HUES48 (cell line): ENCODE measurements at regions not wholly inside any gene's neighbourhood (a gene's known extent, or its start where the extent isn't known, plus 50 kb on each side); places are given as distances from the start of the nearest gene placed in this dataset.
"Not testable (repeated sequence)": the region's sequence is repeated elsewhere in the genome, so short reads cannot be mapped to it uniquely, and the experiment has no call there.

Experiments
- H3K27ac ChIP-seq: one replicate; pipeline ENCODE4 v1.7.0; 2013; ENCODE audit warnings: low read depth, low read length, inconsistent platforms
- H3K27me3 ChIP-seq: 2 replicates; pipeline ENCODE4 v1.6.1; 2013; ENCODE audit warnings: mild to moderate bottlenecking, low read length; ENCODE audit not compliant: control insufficient read depth, insufficient read depth
- H3K36me3 ChIP-seq: 2 replicates; pipeline ENCODE4 v1.6.1; 2013; ENCODE audit warnings: low read length; ENCODE audit not compliant: control insufficient read depth, insufficient read depth
- H3K4me1 ChIP-seq: 2 replicates; pipeline ENCODE4 v1.6.1; 2013; ENCODE audit warnings: mild to moderate bottlenecking, low read length; ENCODE audit not compliant: control insufficient read depth, insufficient read depth
- H3K4me3 ChIP-seq: 2 replicates; pipeline ENCODE4 v1.5.1; 2013; ENCODE audit warnings: mild to moderate bottlenecking, low read depth, low read length
- H3K9ac ChIP-seq: 2 replicates; pipeline ENCODE4 v1.6.1; 2013; ENCODE audit warnings: mild to moderate bottlenecking, low read depth, low read length, moderate library complexity
- H3K9me3 ChIP-seq: 2 replicates; pipeline ENCODE4 v1.6.1; 2013; ENCODE audit warnings: low read length; ENCODE audit not compliant: control insufficient read depth, insufficient read depth

DNA sequence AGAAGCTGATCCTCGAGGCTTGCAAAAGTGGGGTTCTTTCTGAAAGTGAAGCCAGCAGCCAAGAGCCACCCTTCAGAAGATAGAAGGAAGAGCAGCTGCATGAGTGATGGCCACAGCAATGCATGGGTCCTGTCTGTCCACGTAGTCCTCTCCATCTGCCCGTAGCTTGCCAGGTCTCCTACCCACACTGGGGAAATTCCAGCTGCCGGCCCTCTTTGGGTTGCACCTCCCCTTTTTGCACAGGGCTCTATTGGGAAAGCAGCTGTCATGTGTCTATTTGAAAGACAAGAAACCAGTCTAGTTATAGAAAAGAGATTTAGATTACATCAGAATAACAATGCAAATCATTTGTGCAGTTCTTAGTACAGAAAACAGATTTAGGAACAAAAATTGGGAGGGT is 204.4 kb downstream of the GIPC2 start:
- peaks cover 45% of the 10 kb centered on the region for H3K27me3 ChIP-seq
- no peak overlapping the region for H3K27ac ChIP-seq
- no peaks in the 10 kb centered on the region for H3K36me3 ChIP-seq
- no peak overlapping the region for H3K4me3 ChIP-seq
- H3K9ac ChIP-seq, result no peak overlapping the region
- no peaks in the 10 kb centered on the region for H3K9me3 ChIP-seq
- H3K4me1 ChIP-seq, result no peaks in the 10 kb centered on the region

DNA sequence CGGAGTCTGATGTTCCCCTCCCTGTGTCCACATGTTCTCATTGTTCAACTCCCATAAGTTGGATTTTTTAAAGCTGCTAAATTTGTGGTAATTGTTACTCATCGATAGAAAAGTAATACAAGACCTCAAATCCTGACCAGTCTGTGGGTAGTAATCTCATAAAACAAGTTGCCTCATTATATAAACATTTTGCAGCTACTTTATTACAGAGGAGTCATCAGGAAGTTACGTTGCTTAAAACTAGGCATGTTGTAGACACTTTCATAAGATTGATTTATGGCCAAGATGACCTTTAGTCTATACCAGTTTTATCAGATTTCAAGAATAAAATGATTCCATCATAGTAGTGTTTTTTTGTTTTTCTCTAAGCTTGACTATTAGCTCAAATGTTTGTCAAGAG is 208.8 kb downstream of the GIPC2 start:
- no peak overlapping the region for H3K9ac ChIP-seq
- H3K9me3 ChIP-seq, result no peaks in the 10 kb centered on the region
- H3K36me3 ChIP-seq, result no peaks in the 10 kb centered on the region
- H3K27me3 ChIP-seq, result peaks cover 48% of the 10 kb centered on the region
- H3K27ac ChIP-seq, result no peak overlapping the region
- H3K4me1 ChIP-seq, result no peaks in the 10 kb centered on the region
- H3K4me3 ChIP-seq, result no peak overlapping the region

DNA sequence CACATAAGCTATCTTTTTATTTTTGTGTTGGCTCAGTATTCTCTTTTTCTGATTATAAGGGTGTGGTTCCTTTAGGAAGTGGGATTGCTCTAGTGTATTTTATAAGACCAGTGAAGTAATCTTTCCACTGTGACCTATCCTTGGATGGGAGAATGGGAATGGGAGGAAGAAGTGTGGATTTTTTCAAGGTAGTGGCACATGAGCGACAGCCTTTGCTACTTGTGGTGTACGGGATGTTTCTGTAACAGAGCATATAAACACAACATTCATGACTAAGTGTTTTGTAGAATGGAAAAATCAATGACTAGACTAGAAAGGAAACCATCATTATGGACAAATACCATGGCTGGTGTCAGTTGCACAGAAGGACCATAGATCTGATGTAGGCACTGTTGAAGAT is 209.6 kb downstream of the GIPC2 start:
- H3K9ac ChIP-seq, result no peak overlapping the region
- no peaks in the 10 kb centered on the region for H3K9me3 ChIP-seq
- no peaks in the 10 kb centered on the region for H3K4me1 ChIP-seq
- no peak overlapping the region for H3K27ac ChIP-seq
- H3K36me3 ChIP-seq, result no peaks in the 10 kb centered on the region
- H3K4me3 ChIP-seq, result no peak overlapping the region
- H3K27me3 ChIP-seq, result peaks cover 47% of the 10 kb centered on the region

DNA sequence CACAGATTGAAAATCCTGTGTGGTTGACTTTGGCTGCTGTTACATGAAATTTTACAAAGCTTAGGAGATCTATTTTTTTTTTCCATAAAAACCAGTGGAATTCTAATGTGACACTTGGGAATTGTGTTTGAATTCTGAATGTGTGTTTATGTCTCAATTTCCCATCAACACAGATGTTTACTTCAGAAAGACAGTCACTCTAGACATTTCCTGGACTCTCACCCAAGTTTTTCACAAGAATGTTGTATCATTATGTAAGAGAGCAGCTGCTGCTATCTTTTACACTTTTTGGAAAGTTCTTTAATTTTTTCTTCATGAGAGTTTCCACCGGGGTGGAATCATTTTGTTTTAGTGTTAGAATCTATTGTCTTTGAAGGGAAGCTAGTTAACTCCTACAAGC is 210.1 kb downstream of the GIPC2 start:
- Histone ChIP-seq H3K27me3 (peaks cover 49% of the 10 kb centered on the region), H3K27ac (no peak overlapping the region), H3K36me3 (no peaks in the 10 kb centered on the region), H3K9ac (no peak overlapping the region), H3K9me3 (no peaks in the 10 kb centered on the region), H3K4me1 (no peaks in the 10 kb centered on the region), H3K4me3 (no peak overlapping the region)

DNA sequence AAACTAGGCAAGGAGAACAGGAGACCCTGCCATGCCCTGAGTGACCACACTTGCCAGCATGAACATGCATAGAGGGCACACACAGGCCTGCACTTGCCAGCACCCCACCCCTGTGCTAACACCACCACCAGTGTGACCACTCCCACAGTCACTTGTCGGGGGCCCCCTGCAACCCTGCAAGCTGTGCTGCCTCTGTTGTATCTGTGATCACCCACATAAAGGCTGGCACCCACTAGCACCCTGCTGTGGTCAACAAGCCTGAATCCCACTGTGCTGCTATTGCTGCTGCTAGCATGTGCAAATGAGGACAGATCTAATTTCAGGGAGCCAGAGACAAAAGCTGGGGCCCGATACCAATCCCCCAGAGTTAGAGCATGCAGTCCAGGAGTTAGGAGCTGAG is 217.7 kb downstream of the GIPC2 start:
- H3K9me3 ChIP-seq, result no peaks in the 10 kb centered on the region

DNA sequence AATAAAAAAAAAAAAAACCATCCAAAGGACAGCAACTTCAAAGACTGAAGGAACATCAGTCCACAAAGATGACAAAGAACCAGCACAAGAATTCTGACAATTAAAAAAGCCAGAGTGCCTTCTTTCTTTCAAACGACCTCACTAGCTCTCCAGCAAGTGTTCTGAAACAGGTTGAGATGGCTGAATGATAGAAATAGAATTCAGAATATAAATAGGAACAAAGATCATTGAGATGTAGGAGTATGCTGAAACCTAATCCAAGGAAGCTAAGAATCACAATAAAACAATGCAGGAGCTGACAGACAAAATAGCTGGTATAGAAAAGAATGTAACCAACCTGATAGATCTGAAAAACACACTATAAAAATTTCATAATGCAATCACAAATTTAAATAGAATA is 218.2 kb downstream of the GIPC2 start:
- H3K36me3 ChIP-seq, result no peaks in the 10 kb centered on the region
- no peaks in the 10 kb centered on the region for H3K4me1 ChIP-seq
- no peak overlapping the region for H3K4me3 ChIP-seq
- H3K27ac ChIP-seq, result no peak overlapping the region
- no peaks in the 10 kb centered on the region for H3K9me3 ChIP-seq
- H3K27me3 ChIP-seq, result peaks cover 56% of the 10 kb centered on the region
- no peak overlapping the region for H3K9ac ChIP-seq

More for the DNA sequence above, 217.7 kb downstream of the GIPC2 start:
- Histone ChIP-seq H3K36me3 (no peaks in the 10 kb centered on the region), H3K4me1 (no peaks in the 10 kb centered on the region), H3K4me3 (no peak overlapping the region), H3K27me3 (peaks cover 51% of the 10 kb centered on the region), H3K9ac (no peak overlapping the region), H3K27ac (no peak overlapping the region)

DNA sequence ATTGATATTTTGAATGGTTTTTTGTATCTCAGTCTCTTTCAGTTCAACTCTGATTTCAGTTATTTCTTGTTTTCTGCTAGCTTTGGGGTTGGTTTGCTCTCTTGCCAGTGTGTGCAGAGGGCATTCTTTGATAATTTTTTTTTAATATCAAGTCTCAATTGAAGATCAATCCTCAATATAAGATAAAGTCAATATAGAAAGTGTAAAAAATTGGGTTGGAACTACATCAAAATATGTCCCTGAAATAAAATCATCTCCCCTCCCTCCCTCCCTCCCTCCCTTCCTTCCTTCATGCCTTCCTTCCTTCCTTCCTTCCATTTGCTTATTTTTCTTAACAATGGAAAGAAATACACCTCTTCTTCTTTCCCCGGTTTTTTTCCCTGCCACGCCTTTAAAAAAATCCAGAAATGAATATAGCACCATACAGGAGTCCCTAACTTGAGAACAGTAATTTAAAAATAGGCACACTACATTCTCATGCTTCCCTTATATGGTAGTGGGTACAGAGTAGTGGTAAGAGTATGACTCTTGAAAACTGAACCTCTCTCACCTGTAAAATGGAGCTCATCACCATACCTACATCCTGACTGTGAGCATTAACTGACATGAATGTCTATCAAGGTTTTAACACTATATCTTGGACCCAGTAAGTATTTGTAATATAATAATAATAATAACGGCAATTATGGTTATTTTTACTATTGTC is 221.9 kb downstream of the GIPC2 start:
- H3K27me3 ChIP-seq, result peaks cover 55% of the 10 kb centered on the region

DNA sequence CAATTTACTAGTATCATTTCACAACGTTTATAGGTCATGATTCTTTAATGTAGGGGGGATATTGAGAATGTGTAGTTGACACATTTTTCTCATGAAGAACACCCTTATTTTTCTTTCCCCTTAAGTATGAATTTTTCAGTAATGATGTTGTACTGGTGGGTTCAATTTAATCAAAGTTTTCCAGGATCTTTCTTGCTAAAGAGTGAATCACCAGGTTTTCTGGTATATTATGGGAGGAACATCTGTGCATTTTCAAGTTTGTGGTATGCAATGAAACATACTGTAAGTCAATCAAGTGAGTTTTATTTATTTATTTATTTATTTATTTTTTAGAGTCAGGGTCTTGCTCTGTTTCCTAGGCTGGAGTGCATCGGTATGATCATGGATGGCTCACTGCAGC is 221.2 kb upstream of the PTGFR start:
- Histone ChIP-seq H3K4me1 (no peaks in the 10 kb centered on the region), H3K27me3 (peaks cover 45% of the 10 kb centered on the region), H3K36me3 (no peaks in the 10 kb centered on the region), H3K9me3 (no peaks in the 10 kb centered on the region), H3K4me3 (no peak overlapping the region), H3K27ac (no peak overlapping the region), H3K9ac (no peak overlapping the region)

More for the DNA sequence above, 221.9 kb downstream of the GIPC2 start:
- no peak overlapping the region for H3K4me3 ChIP-seq
- no peak overlapping the region for H3K9ac ChIP-seq
- no peaks in the 10 kb centered on the region for H3K4me1 ChIP-seq
- no peak overlapping the region for H3K27ac ChIP-seq
- no peaks in the 10 kb centered on the region for H3K9me3 ChIP-seq
- no peaks in the 10 kb centered on the region for H3K36me3 ChIP-seq

DNA sequence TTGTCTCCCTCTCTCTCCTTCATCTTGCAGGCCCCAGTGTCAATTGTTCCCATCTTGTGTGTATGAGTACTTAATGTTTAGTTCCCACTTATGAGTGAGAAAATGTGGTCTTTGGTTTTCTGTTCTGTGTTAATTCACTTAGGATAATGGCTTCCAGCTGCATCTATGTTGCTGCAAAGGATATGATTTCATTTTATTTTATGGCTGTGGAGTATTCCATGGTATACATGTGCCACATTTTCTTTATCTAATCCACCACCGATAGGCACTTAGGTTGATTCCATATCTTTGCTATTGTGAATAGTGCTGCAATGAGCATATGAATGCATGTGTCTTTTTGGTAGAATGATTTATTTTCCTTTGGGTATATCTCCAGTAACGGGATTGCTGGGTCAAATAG is 219.4 kb upstream of the PTGFR start:
- H3K36me3 ChIP-seq, result not testable (repeated sequence)

DNA sequence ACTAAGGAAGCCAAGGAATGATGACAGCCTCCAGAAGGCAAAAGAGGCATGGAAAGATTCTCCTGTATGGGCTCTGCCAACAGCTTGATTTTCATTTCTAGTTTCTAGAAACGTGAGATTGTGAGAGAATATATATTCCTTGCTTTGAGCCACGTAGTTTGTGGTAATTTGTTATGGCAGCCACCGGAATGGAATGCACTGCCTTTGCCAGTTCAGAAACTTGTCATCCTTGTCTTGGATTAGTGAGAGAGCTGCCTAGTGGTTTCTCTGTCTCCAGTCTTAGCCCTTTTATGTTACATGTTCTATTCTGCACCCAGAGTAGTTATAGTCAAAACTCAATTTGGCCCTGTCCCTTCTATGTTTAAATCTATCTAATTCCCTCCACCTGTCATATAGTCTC is 216.0 kb upstream of the PTGFR start:
- peaks cover 12% of the 10 kb centered on the region for H3K27me3 ChIP-seq

More for the DNA sequence above, 219.4 kb upstream of the PTGFR start:
- H3K27ac ChIP-seq, H3K9ac ChIP-seq, H3K4me3 ChIP-seq, H3K9me3 ChIP-seq, H3K4me1 ChIP-seq: not testable (repeated sequence)
- peaks cover 44% of the 10 kb centered on the region for H3K27me3 ChIP-seq

DNA sequence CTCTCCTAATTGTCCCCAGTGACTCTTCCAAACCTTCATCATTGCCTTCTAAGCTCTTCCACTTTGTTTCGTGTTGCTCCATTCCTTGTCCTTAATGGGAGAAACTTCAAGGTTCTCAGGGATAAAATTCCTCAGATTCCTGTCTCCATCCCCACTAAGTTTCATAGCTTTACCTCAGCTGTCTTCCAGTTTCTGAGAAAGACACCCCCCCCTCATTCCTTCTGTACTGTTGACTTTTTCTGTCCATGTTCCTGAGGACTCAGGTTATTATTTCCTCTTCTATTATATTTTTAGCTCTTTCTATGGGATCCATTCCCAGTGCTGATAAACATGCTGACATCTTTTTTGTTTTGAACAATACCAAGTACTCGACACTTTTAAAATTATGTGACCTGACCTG is 215.3 kb upstream of the PTGFR start:
- Histone ChIP-seq H3K27ac (no peak overlapping the region), H3K4me3 (no peak overlapping the region), H3K4me1 (no peaks in the 10 kb centered on the region), H3K9ac (no peak overlapping the region), H3K9me3 (no peaks in the 10 kb centered on the region), H3K36me3 (no peaks in the 10 kb centered on the region), H3K27me3 (peaks cover 12% of the 10 kb centered on the region)

More for the DNA sequence above, 216.0 kb upstream of the PTGFR start:
- Histone ChIP-seq H3K9me3 (no peaks in the 10 kb centered on the region), H3K4me3 (no peak overlapping the region), H3K27ac (no peak overlapping the region), H3K9ac (no peak overlapping the region), H3K4me1 (no peaks in the 10 kb centered on the region), H3K36me3 (no peaks in the 10 kb centered on the region)
